WERI-Rb-1 (cell line): ENCODE measurements at regions not wholly inside any gene's neighbourhood (a gene's known extent, or its start where the extent isn't known, plus 50 kb on each side); places are given as distances from the start of the nearest gene placed in this dataset.

Source experiments
- DNase-seq: peaks from one replicate; pipeline ENCODE4 v3.0.0-alpha.2; 2020
- H3K27ac ChIP-seq: fragments of 250-450 bp; sonication (Bioruptor Pico); 2 replicates; pipeline ENCODE4 v1.5.1; 2020; ENCODE audit warnings: mild to moderate bottlenecking, moderate library complexity
- H3K27me3 ChIP-seq: fragments of 250-450 bp; sonication (Bioruptor Pico); 2 replicates; pipeline ENCODE4 v1.5.1; 2021; ENCODE audit warnings: mild to moderate bottlenecking, low read depth, moderate library complexity; ENCODE audit not compliant: insufficient read depth, severe bottlenecking
- H3K36me3 ChIP-seq: fragments of 250-450 bp; sonication (Bioruptor Pico); 2 replicates; pipeline ENCODE4 v1.5.1; 2020; ENCODE audit warnings: mild to moderate bottlenecking, moderate library complexity
- H3K4me3 ChIP-seq: 2 replicates; pipeline ENCODE4 v1.5.1; 2011; ENCODE audit warnings: low read depth, mild to moderate bottlenecking, control low read depth, low read length
- H3K9me3 ChIP-seq: fragments of 250-450 bp; sonication (Bioruptor Pico); 2 replicates; pipeline ENCODE4 v1.5.1; 2021; ENCODE audit warnings: mild to moderate bottlenecking, moderate library complexity; ENCODE audit not compliant: severe bottlenecking
- TF ChIP-seq, protein P1 (sequence below): IDR thresholded peaks from 2 replicates; pipeline ENCODE4 v1.5.1; 2011; ENCODE audit warnings: low read depth, mild to moderate bottlenecking, control low read depth, inconsistent platforms, low read length

DNA sequence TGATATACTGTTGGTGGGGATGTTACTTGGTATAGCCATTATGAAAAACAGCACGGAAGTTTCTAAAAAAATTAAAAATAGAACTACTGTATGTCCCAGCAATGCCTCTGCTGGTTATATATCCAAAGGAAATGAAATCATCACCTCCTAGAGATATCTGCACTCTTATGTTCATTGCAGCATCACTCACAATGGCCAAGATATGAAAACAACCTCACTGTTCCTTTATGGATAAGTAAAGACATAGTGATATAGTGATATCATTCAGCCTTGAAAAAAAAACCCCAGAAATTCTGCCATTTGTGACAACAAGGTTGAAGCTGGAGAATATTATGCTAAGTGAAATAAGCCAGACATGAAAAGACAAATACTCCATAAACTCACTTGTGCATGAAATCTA lies 543.8 kb upstream of the SLIT2 start:
- H3K36me3 ChIP-seq: no peaks in the 10 kb centered on the region

DNA sequence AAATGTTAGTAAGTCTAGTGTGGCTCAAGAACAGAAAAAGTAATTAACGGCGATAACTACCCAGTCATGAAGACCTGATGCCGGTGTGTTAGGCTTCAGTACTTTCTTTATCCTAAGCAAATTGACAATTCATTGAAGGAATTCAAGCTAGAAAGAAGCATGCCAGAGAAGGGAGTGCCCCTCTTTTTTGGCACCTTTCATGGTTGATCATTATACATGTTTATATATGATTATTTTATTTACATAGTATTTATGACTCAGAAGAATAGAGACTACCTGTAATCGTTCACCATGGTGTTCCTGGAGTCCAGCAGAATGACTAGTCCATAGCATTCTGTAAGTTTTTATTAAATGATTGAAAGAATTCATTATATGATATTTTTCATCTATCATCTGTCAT lies 548.3 kb upstream of the SLIT2 start:
- no peak for DNase-seq
- no peaks in the 10 kb centered on the region for H3K27me3 ChIP-seq
- TF ChIP-seq, protein P1, sequence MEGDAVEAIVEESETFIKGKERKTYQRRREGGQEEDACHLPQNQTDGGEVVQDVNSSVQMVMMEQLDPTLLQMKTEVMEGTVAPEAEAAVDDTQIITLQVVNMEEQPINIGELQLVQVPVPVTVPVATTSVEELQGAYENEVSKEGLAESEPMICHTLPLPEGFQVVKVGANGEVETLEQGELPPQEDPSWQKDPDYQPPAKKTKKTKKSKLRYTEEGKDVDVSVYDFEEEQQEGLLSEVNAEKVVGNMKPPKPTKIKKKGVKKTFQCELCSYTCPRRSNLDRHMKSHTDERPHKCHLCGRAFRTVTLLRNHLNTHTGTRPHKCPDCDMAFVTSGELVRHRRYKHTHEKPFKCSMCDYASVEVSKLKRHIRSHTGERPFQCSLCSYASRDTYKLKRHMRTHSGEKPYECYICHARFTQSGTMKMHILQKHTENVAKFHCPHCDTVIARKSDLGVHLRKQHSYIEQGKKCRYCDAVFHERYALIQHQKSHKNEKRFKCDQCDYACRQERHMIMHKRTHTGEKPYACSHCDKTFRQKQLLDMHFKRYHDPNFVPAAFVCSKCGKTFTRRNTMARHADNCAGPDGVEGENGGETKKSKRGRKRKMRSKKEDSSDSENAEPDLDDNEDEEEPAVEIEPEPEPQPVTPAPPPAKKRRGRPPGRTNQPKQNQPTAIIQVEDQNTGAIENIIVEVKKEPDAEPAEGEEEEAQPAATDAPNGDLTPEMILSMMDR: no peak
- H3K9me3 ChIP-seq: no peaks in the 10 kb centered on the region
- no peaks in the 10 kb centered on the region for H3K36me3 ChIP-seq
- no peak overlapping the region for H3K4me3 ChIP-seq
- H3K27ac ChIP-seq: no peak overlapping the region

More for the DNA sequence above, 543.8 kb upstream of the SLIT2 start:
- TF ChIP-seq, protein P1: no peak
- Histone ChIP-seq H3K9me3 (no peaks in the 10 kb centered on the region), H3K27ac (no peak overlapping the region), H3K27me3 (no peaks in the 10 kb centered on the region), H3K4me3 (no peak overlapping the region)
- DNase-seq: no peak

DNA sequence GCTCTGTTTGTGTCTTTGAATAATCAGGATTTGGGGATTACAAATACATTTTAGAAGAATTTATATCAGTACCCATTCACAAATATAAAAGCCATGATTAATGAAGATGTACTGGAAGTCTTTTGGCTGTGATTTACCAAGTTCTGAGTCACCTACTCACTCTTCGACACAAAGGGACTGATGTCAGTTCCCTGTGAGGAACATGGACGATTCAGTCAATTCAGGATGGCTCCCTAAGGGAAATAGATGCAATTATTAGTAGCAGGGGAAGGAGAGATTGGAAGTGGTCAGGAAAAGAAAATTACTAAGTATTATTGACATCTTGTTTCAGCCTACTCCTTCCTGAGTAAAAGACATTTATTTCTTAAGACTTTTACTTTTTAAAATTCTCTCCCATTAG lies 550.7 kb upstream of the SLIT2 start:
- Histone ChIP-seq H3K36me3 (no peaks in the 10 kb centered on the region), H3K27me3 (no peaks in the 10 kb centered on the region), H3K9me3 (no peaks in the 10 kb centered on the region), H3K4me3 (no peak overlapping the region), H3K27ac (no peak overlapping the region)
- no peak for DNase-seq
- TF ChIP-seq, protein P1: no peak

DNA sequence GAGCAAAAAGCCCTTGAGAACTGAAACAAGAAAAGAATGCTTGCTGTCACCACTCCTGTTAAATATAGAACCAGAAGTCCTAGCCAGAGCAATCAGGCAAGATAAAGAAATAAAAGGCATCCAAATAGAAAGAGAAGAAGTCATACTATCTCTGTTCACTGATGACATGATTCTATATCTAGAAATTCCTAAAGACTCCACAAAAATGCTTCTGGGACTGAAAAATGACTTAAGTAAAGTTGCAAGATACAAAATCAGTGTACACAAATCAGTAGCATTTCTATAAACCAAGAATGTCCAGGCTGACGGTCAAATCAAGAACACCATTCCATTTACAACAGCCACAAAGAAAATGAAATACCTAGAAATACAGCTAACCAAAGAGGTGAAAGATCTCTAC lies 552.7 kb upstream of the SLIT2 start:
- Histone ChIP-seq H3K27me3 (no peaks in the 10 kb centered on the region), H3K27ac (no peak overlapping the region), H3K9me3 (no peaks in the 10 kb centered on the region), H3K4me3 (no peak overlapping the region), H3K36me3 (no peaks in the 10 kb centered on the region)
- DNase-seq: no peak
- TF ChIP-seq, protein P1: no peak

DNA sequence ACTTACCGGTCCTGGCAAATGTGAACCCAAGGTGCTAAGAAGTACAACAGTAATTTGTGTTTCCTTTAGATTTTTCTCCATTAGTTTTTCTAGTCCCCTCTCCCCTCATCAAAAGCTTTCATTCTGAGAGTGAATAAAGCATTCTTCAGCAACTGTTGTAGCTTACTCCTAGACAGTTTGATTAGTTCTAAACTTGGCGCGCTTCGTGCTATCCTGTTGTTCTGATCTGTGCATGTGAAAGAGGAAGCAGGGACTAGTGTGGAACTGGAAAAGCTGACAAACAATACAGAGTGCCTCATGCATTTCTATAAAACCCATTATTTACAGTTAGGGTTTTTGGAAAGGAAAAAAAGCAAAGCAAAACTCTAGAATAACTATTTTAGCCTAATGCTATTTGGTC lies 556.9 kb upstream of the SLIT2 start:
- H3K9me3 ChIP-seq: no peaks in the 10 kb centered on the region

More for the DNA sequence above, 556.9 kb upstream of the SLIT2 start:
- TF ChIP-seq, protein P1: no peak
- H3K36me3 ChIP-seq: no peaks in the 10 kb centered on the region
- no peaks in the 10 kb centered on the region for H3K27me3 ChIP-seq
- H3K4me3 ChIP-seq: no peak overlapping the region
- DNase-seq: no peak
- no peak overlapping the region for H3K27ac ChIP-seq
